Suppressor macrophage (primary cell): ENCODE measurements at regions not wholly inside any gene's neighbourhood (a gene's known extent, or its start where the extent isn't known, plus 50 kb on each side); places are given as distances from the start of the nearest gene placed in this dataset.
"Not testable (repeated sequence)": the region's sequence is repeated elsewhere in the genome, so short reads cannot be mapped to it uniquely, and the experiment has no call there.

Experiments
- DNase-seq, 4 experiments: peaks; one replicate each; pipeline ENCODE4 v3.0.0-alpha.2; 2020 to 2022

- DNase-seq = no peak
Measured at GRCh38 chr1:73766786-73767348, 431.1 kb downstream of the LRRIQ3 start.

DNA sequence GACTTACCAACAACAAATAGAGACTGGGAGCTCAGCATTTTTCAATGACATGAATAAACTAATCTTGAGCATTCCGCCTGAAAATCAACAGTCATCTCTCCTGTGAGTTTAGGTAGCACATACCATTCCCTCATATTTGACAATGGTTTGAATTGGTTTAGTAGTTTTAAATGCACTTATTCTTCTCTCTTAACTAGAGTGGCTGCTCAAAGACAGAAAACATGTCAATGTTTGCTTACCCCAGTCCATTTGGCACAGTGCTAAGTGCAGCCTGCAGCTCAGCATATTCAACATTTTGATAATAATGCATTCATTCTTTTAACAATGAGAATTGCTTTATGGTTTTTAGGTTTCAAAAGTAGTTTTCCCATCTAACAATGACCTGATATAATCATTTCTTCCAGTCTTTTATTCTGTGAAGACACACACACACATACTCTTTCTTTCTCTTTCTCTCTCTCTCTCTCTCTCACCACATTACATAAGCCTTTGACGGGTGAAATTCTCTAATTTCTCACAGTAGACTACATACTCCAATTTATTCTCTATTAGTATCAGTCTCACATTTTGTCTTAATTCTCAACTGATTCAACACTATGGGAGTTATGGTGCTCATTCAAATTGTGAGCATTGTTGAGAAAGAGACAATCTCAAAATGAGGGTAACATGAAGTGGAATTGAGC lies 432.3 kb downstream of the LRRIQ3 start:
- DNase-seq = no peak

DNA sequence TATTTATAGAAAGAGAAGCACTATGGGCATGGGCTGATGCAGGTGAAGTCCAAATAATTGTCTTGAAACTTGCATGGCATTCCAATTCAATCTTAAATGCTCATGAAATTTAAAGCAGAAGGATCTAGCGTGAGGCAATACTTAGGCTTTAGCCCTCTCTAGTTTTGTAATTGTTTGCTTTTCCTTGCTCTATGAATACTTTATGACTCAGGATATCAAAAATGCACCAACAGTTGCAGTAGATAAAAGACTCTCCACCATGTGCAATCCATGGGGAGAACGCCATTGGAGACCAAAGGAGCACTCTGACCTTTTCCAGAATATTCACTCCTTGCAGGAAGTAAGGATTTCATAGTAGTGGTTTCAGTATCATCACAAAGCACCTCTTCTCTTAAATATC lies 436.4 kb downstream of the LRRIQ3 start:
- DNase-seq = no peak

GRCh38 chr1:73759011-73759410 lies 439.0 kb downstream of the LRRIQ3 start:
- no peak for DNase-seq

GRCh38 chr1:73756817-73757216 lies 441.2 kb downstream of the LRRIQ3 start:
- DNase-seq = no peak

- no peak for DNase-seq
Measured at GRCh38 chr1:73755649-73756048, 442.3 kb downstream of the LRRIQ3 start.

DNA sequence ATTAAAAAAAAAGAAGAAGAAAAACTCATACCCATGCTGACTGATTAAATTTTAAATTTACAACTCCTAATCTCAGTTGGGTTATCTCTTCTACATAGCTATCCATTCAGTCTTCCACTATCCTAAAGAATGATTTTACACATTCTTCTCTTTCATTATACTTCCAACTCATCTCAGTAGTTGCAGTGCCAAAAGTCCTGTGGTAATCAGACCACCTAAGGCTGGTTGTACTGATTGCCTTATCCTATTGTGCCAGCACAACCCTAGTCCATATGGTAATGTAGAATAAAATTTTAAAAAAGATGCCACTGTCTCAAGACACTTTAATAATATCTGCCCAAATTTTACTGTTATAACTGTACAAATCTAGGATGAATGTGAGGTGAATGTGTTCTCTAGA lies 448.0 kb downstream of the LRRIQ3 start:
- DNase-seq = no peak

DNA sequence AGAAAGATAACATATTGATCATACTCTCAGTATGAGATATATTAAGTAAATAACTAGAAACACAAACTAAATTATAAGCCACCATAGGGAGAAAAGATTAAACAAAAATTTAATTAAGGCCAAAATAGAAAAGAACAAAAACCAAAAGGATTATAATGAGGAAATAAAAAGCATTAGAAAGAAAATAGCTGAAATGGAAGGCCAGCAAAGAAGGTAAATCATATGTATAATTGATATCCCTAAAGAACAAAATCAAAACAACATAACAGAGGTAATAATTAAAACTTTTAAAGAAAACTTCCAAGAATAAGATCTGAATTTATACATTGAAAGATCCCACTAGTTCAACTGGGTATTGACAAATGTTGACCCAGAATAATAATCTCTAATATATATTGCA lies 453.0 kb downstream of the LRRIQ3 start:
- DNase-seq = no peak

GRCh38 chr1:73736125-73736524 lies 461.9 kb downstream of the LRRIQ3 start:
- no peak for DNase-seq

DNA sequence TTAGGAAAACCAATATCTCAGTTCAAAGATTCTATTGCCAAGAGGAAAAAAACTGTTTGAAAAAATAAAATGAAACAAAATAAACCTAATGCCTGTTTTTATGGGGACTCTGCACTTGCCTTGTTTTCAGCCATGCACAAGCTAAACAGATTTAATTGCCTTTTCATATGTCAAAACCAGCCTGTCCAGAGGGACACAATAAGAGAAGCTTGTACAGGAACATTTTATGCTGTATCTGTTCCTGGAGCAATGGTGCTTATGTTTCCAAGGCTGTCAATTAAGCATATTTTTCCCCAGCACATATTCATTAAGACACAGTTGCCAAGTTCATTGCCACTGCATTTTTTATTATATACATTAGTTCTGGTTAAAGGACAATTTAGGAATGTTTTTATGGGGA lies 470.9 kb downstream of the LRRIQ3 start:
- DNase-seq = no peak

DNA sequence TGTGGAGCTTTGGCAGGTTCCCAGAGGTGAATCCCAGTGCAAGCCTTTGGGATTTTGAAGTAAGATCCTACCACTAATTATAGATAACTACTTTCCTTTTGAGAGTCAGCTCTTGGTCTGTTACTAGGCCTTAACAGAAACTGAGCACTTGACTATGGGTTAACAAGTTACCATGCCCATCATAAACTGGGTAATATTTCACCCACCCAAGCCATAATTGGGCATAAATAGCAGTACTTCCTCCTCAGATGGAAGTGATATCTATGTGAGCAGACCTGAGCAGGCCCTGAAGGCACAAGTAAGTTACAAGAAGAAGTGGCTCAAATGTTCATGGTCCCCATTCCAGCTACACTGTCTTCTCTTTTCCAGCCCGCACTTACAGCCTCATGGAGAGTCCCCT lies 475.9 kb downstream of the LRRIQ3 start:
- no peak for DNase-seq

- no peak for DNase-seq
Measured at GRCh38 chr1:73717976-73718375, 480.0 kb downstream of the LRRIQ3 start.

- DNase-seq = no peak
Measured at GRCh38 chr1:73711089-73711488, 486.9 kb downstream of the LRRIQ3 start.

DNA sequence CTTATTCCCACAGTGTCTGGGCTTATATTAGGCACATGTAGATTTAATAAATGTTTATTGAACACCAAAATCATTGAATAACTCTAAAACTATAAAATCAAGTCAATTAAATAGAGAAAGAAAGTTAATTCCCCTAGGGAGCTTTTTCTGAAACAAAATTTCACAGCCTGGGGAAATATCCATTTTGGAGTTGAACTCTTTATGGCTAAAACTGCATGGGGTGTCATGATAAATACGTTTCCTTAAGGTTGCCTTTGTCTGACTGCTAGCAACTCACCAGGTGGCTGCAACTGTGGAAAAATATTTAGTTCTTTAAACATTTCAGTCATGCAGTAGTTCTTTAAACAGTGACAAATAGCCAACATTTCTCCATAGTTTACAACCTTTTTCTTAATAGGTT lies 496.1 kb downstream of the LRRIQ3 start:
- no peak for DNase-seq

GRCh38 chr1:73676186-73676585 lies 521.8 kb downstream of the LRRIQ3 start:
- no peak for DNase-seq

GRCh38 chr1:73674945-73675561 lies 522.9 kb downstream of the LRRIQ3 start:
- peak; percentile 1 to 43 (median 23) for DNase-seq

DNA sequence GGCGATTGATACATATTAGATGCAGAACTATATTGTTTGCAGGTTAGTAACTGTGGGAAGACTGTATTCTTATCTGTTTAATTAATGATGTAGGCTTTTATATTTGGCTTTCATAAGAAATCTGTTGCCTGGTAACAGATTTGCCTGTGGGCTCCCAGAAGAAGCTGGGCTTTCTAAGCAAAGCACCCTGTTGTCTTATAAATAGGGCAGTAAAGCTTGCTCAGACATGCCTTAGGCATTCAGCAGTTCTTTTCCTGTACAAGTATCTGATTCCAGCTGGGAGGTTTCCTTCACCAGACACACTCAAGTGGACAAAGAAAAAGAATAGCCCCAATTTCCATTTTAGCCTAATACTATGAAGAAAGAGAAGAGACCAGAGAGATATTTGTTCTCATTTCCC lies 524.0 kb downstream of the LRRIQ3 start:
- no peak for DNase-seq

- no peak for DNase-seq
Measured at GRCh38 chr1:73671530-73671929, 526.4 kb downstream of the LRRIQ3 start.

GRCh38 chr1:73667959-73668358 lies 530.0 kb downstream of the LRRIQ3 start:
- DNase-seq = not testable (repeated sequence)

- DNase-seq = no peak
Measured at GRCh38 chr1:73662526-73662925, 535.5 kb downstream of the LRRIQ3 start.

GRCh38 chr1:73659136-73659535 lies 538.8 kb downstream of the LRRIQ3 start:
- no peak for DNase-seq

- no peak for DNase-seq
Measured at GRCh38 chr1:73654714-73655113, 543.3 kb downstream of the LRRIQ3 start.

- DNase-seq = no peak
Measured at GRCh38 chr1:73644198-73644597, 553.8 kb downstream of the LRRIQ3 start.

- no peak for DNase-seq
Measured at GRCh38 chr1:73639494-73639893, 558.5 kb downstream of the LRRIQ3 start.
